GM11168 (cell line): ENCODE measurements at regions not wholly inside any gene's neighbourhood (a gene's known extent, or its start where the extent isn't known, plus 50 kb on each side); places are given as distances from the start of the nearest gene placed in this dataset.

Experiments used
- in situ Hi-C: fragments of 300-500 bp; cut with MboI; formaldehyde crosslinking; loops from one replicate; pipeline ENCODE4 v1.12.0; 2022; ENCODE audit warnings: low sequenced_read_pairs; ENCODE audit not compliant: unreplicated experiment

GRCh38 chr3:104596054-104596453 lies 770.7 kb upstream of the ALCAM start:
- in situ Hi-C loops, result no loop called here

- in situ Hi-C loops, result no loop called here
Observed at GRCh38 chr3:104596551-104596950, 770.2 kb upstream of the ALCAM start.

- in situ Hi-C loops, result no loop called here
Observed at GRCh38 chr3:104598848-104599511, 767.7 kb upstream of the ALCAM start.

GRCh38 chr3:104604326-104605010 lies 762.2 kb upstream of the ALCAM start:
- in situ Hi-C loops, result no loop called here

- in situ Hi-C loops, result no loop called here
Observed at GRCh38 chr3:104606812-104607211, 759.9 kb upstream of the ALCAM start.

- in situ Hi-C loops, result no loop called here
Observed at GRCh38 chr3:104610730-104611652, 755.7 kb upstream of the ALCAM start.

- in situ Hi-C loops, result no loop called here
Observed at GRCh38 chr3:104612218-104612617, 754.5 kb upstream of the ALCAM start.

GRCh38 chr3:104614564-104614963 lies 752.1 kb upstream of the ALCAM start:
- in situ Hi-C loops, result no loop called here

- in situ Hi-C loops, result no loop called here
Observed at GRCh38 chr3:104628185-104628789, 738.4 kb upstream of the ALCAM start.

GRCh38 chr3:104629038-104629437 lies 737.7 kb upstream of the ALCAM start:
- in situ Hi-C loops, result no loop called here

- in situ Hi-C loops, result no loop called here
Observed at GRCh38 chr3:104631254-104631653, 735.5 kb upstream of the ALCAM start.

GRCh38 chr3:104632521-104632920 lies 734.2 kb upstream of the ALCAM start:
- in situ Hi-C loops, result no loop called here

- in situ Hi-C loops, result no loop called here
Observed at GRCh38 chr3:104632947-104633346, 733.8 kb upstream of the ALCAM start.

GRCh38 chr3:104635872-104636580 lies 730.7 kb upstream of the ALCAM start:
- in situ Hi-C loops, result no loop called here

- in situ Hi-C loops, result no loop called here
Observed at GRCh38 chr3:104642827-104643226, 723.9 kb upstream of the ALCAM start.

- in situ Hi-C loops, result no loop called here
Observed at GRCh38 chr3:104646196-104646595, 720.5 kb upstream of the ALCAM start.

GRCh38 chr3:104648823-104649222 lies 717.9 kb upstream of the ALCAM start:
- in situ Hi-C loops, result no loop called here

GRCh38 chr3:104669083-104669482 lies 697.6 kb upstream of the ALCAM start:
- in situ Hi-C loops, result no loop called here

- in situ Hi-C loops, result no loop called here
Observed at GRCh38 chr3:104672331-104672730, 694.4 kb upstream of the ALCAM start.

- in situ Hi-C loops, result no loop called here
Observed at GRCh38 chr3:104673981-104674380, 692.7 kb upstream of the ALCAM start.
